HL-60 (cell line): ENCODE measurements at regions not wholly inside any gene's neighbourhood (a gene's known extent, or its start where the extent isn't known, plus 50 kb on each side); places are given as distances from the start of the nearest gene placed in this dataset.
"Not testable (repeated sequence)": the region's sequence is repeated elsewhere in the genome, so short reads cannot be mapped to it uniquely, and the experiment has no call there.

Source experiments
- POLR2AphosphoS5 ChIP-seq: IDR thresholded peaks from 2 replicates; pipeline ENCODE4 v1.6.1; 2012; ENCODE audit warnings: low read depth
- SPI1 ChIP-seq: IDR thresholded peaks from 2 replicates; pipeline ENCODE4 v1.6.1; 2012; ENCODE audit warnings: low read depth, mild to moderate bottlenecking, borderline replicate concordance
- TF ChIP-seq, protein P1 (sequence below): IDR thresholded peaks from one replicate; pipeline ENCODE4 v1.5.1; 2011; ENCODE audit warnings: low read length, control low read depth, inconsistent platforms; ENCODE audit not compliant: insufficient read depth

DNA sequence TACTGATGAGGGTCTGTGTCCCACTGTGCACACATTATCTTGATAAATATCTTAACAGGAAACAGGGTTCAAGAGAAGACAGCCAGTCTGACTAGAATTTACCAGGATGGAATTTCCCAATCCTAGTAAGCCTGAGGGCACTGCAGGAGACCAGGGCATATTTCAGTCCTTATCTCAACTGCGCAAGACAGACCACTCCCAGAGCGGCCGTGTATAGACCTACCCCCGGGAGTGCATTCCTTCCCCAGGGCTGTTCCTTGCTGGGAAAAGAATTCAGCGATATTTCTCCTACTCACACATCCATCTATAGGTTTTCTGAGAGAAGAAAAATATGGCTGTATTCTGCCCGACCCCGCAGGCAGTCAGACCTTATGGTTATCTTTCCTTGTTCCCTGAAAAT, 191.3 kb downstream of the DKK1 start:
- TF ChIP-seq POLR2AphosphoS5, SPI1: not testable (repeated sequence)
- TF ChIP-seq, protein P1, sequence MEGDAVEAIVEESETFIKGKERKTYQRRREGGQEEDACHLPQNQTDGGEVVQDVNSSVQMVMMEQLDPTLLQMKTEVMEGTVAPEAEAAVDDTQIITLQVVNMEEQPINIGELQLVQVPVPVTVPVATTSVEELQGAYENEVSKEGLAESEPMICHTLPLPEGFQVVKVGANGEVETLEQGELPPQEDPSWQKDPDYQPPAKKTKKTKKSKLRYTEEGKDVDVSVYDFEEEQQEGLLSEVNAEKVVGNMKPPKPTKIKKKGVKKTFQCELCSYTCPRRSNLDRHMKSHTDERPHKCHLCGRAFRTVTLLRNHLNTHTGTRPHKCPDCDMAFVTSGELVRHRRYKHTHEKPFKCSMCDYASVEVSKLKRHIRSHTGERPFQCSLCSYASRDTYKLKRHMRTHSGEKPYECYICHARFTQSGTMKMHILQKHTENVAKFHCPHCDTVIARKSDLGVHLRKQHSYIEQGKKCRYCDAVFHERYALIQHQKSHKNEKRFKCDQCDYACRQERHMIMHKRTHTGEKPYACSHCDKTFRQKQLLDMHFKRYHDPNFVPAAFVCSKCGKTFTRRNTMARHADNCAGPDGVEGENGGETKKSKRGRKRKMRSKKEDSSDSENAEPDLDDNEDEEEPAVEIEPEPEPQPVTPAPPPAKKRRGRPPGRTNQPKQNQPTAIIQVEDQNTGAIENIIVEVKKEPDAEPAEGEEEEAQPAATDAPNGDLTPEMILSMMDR, result not testable (repeated sequence)
